ENCODE measurements at regions not wholly inside any gene's neighbourhood (a gene's known extent, or its start where the extent isn't known, plus 50 kb on each side); places are given as distances from the start of the nearest gene placed in this dataset.

GRCh38 chr10:21194510-21194993 lies 297.4 kb upstream of the NEBL start:
- TF ChIP-seq ZNF274 (IDR thresholded peaks at IDR 0.05; ENCODE audit: low read depth, low read length) (no peak), YY1 (IDR thresholded peaks at IDR 0.05; ENCODE audit: insufficient read depth, insufficient read length) (no peak), SUZ12 (IDR thresholded peaks at IDR 0.05; ENCODE audit: extremely low read depth, insufficient read depth, insufficient read length) (no peak)

Data from NT2/D1 (cell line).